Left ventricle myocardium inferior (tissue), 1 donor: ENCODE measurements at regions not wholly inside any gene's neighbourhood (a gene's known extent, or its start where the extent isn't known, plus 50 kb on each side); places are given as distances from the start of the nearest gene placed in this dataset.

ENCODE experiments used
- DNase-seq: peaks from one replicate; pipeline ENCODE4 v3.0.0-alpha.2; 2020
- H3K27ac ChIP-seq: fragments of 200-600 bp; replicated peaks from 2 replicates; pipeline ENCODE4 v1.8.0; 2021
- H3K27me3 ChIP-seq: fragments of 200-600 bp; 2 replicates; pipeline ENCODE4 v1.8.0; 2021; ENCODE audit warnings: low read depth
- H3K36me3 ChIP-seq: fragments of 200-600 bp; 2 replicates; pipeline ENCODE4 v1.8.0; 2021
- H3K4me1 ChIP-seq: fragments of 200-600 bp; 2 replicates; pipeline ENCODE4 v1.8.0; 2021
- H3K4me3 ChIP-seq: fragments of 200-600 bp; 2 replicates; pipeline ENCODE4 v1.8.0; 2021; ENCODE audit warnings: mild to moderate bottlenecking, moderate library complexity
- H3K9me3 ChIP-seq: fragments of 200-600 bp; replicated peaks from 2 replicates; pipeline ENCODE4 v1.8.0; 2021
- CTCF ChIP-seq: fragments of 200-600 bp; IDR thresholded peaks from 2 replicates; pipeline ENCODE4 v1.8.0; 2021; ENCODE audit warnings: antibody characterized with exemption, mild to moderate bottlenecking, borderline replicate concordance
- intact Hi-C: fragments of 100-400 bp; cut with micrococcal nuclease; formaldehyde crosslinking; loops from one replicate; pipeline ENCODE4 v1.11.0; 2022
- donor health status: DM: no; HTN: yes; CAD: no; lungs with severe emphysema.

GRCh38 chr18:10349561-10349960 is 104.9 kb upstream of the APCDD1 start:
- Histone ChIP-seq H3K27me3 (no peaks in the 10 kb centered on the region), H3K9me3 (no peaks in the 10 kb centered on the region), H3K36me3 (no peaks in the 10 kb centered on the region), H3K4me1 (peaks cover 32% of the 10 kb centered on the region), H3K4me3 (no peak overlapping the region), H3K27ac (no peak overlapping the region)
- intact Hi-C loops, result no loop called here
- TF ChIP-seq CTCF, result no peak
- no peak for DNase-seq

GRCh38 chr18:10350661-10351060 is 103.8 kb upstream of the APCDD1 start:
- no peak for TF ChIP-seq CTCF
- H3K4me3 ChIP-seq, result no peak overlapping the region

GRCh38 chr18:10351219-10351818 is 103.1 kb upstream of the APCDD1 start:
- Histone ChIP-seq H3K36me3 (no peaks in the 10 kb centered on the region), H3K4me1 (peaks cover 37% of the 10 kb centered on the region), H3K27ac (peak overlapping the region; percentile 79), H3K4me3 (no peak overlapping the region), H3K27me3 (no peaks in the 10 kb centered on the region), H3K9me3 (no peaks in the 10 kb centered on the region)
- intact Hi-C loops, result loop anchor here (10.0 kb wide), 1 partner anchor 53 kb away; no protein-coding TSS in a partner anchor
- DNase-seq, result no peak
- no peak for TF ChIP-seq CTCF

More at GRCh38 chr18:10350661-10351060, 103.8 kb upstream of the APCDD1 start:
- Histone ChIP-seq H3K4me1 (peaks cover 37% of the 10 kb centered on the region), H3K27me3 (no peaks in the 10 kb centered on the region), H3K27ac (peak overlapping the region; percentile 79), H3K9me3 (no peaks in the 10 kb centered on the region), H3K36me3 (no peaks in the 10 kb centered on the region)
- intact Hi-C loops, result loop anchor here (10.0 kb wide), 1 partner anchor 54 kb away; no protein-coding TSS in a partner anchor
- no peak for DNase-seq

- DNase-seq, result no peak
- Histone ChIP-seq H3K4me1 (peaks cover 37% of the 10 kb centered on the region), H3K9me3 (peaks cover 5% of the 10 kb centered on the region), H3K27ac (peak overlapping the region; percentile 79), H3K4me3 (no peak overlapping the region), H3K36me3 (no peaks in the 10 kb centered on the region), H3K27me3 (no peaks in the 10 kb centered on the region)
- TF ChIP-seq CTCF, result no peak
- intact Hi-C loops, result loop anchor here (10.0 kb wide), 1 partner anchor 53 kb away; no protein-coding TSS in a partner anchor
These were observed 102.6 kb upstream of the APCDD1 start for GRCh38 chr18:10351858-10352257.

GRCh38 chr18:10352671-10353070 is 101.8 kb upstream of the APCDD1 start:
- no peaks in the 10 kb centered on the region for H3K27me3 ChIP-seq

More at GRCh38 chr18:10352671-10353070, 101.8 kb upstream of the APCDD1 start:
- DNase-seq, result no peak
- intact Hi-C loops, result loop anchor here (10.0 kb wide), 1 partner anchor 52 kb away; no protein-coding TSS in a partner anchor
- peak overlapping the region; percentile 79 for H3K27ac ChIP-seq
- H3K36me3 ChIP-seq, result no peaks in the 10 kb centered on the region
- no peak for TF ChIP-seq CTCF
- H3K9me3 ChIP-seq, result peaks cover 11% of the 10 kb centered on the region
- no peak overlapping the region for H3K4me3 ChIP-seq
- H3K4me1 ChIP-seq, result peaks cover 37% of the 10 kb centered on the region
